Upper lobe of left lung (tissue), 4 donors: ENCODE measurements at regions not wholly inside any gene's neighbourhood (a gene's known extent, or its start where the extent isn't known, plus 50 kb on each side); places are given as distances from the start of the nearest gene placed in this dataset.

ENCODE experiments used
- EP300 ChIP-seq, 4 donors: sonication (generic); formaldehyde crosslinking; IDR thresholded peaks; one replicate each; pipeline ENCODE4 v1.5.1; 2017; ENCODE audit warnings: antibody characterized with exemption in 4 of 4, control low read depth in 2 of 4
- POLR2A ChIP-seq, 4 donors: fragments of 450-650 bp; IDR thresholded peaks; one replicate each; pipeline ENCODE4 v1.5.1; 2016 to 2017; ENCODE audit warnings: antibody characterized with exemption in 4 of 4, mild to moderate bottlenecking in 2 of 4
- POLR2AphosphoS5 ChIP-seq, 2 donors: sonication (generic); formaldehyde crosslinking; IDR thresholded peaks; one replicate each; pipeline ENCODE4 v1.5.1; 2017; ENCODE audit warnings: antibody characterized with exemption in 2 of 2
- TF ChIP-seq, protein P1 (sequence below), 6 experiments: fragments of 450-650 bp in 4 of 6; fragments of 200-600 bp in 2 of 6; sonication (generic) in 2 of 6; IDR thresholded peaks; one replicate each; pipeline ENCODE4 v1.5.1; 2016 to 2019; ENCODE audit warnings: antibody characterized with exemption in 6 of 6

DNA sequence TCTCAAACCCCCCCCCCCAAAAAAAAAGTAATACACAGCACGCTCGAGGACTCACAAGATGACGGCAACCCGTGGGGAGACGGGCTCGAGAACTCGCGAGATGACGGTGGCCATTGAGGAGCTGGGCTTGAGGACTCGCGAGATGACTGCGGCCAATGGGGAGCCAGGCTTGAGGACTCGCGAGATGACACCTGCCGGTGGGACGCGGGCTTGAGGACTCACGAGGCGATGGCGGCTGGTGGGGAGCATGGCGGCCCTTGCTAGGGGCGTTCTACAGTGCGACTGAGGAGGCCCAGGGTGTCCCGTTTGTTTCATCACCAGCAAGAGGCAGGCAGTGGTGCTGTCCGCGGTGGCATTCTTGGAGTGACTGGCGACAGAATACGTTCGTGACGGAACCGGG, 172.4 kb upstream of the MAGEB16 start:
- TF ChIP-seq, protein P1, sequence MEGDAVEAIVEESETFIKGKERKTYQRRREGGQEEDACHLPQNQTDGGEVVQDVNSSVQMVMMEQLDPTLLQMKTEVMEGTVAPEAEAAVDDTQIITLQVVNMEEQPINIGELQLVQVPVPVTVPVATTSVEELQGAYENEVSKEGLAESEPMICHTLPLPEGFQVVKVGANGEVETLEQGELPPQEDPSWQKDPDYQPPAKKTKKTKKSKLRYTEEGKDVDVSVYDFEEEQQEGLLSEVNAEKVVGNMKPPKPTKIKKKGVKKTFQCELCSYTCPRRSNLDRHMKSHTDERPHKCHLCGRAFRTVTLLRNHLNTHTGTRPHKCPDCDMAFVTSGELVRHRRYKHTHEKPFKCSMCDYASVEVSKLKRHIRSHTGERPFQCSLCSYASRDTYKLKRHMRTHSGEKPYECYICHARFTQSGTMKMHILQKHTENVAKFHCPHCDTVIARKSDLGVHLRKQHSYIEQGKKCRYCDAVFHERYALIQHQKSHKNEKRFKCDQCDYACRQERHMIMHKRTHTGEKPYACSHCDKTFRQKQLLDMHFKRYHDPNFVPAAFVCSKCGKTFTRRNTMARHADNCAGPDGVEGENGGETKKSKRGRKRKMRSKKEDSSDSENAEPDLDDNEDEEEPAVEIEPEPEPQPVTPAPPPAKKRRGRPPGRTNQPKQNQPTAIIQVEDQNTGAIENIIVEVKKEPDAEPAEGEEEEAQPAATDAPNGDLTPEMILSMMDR (IDR thresholded peaks at IDR 0.05) = no peak
- no peak for TF ChIP-seq POLR2AphosphoS5 (IDR thresholded peaks at IDR 0.05)
- TF ChIP-seq POLR2A (IDR thresholded peaks at IDR 0.05) = no peak
- TF ChIP-seq EP300 (IDR thresholded peaks at IDR 0.05) = no peak
